ENCODE measurements at regions not wholly inside any gene's neighbourhood (a gene's known extent, or its start where the extent isn't known, plus 50 kb on each side); places are given as distances from the start of the nearest gene placed in this dataset.

GRCh38 chr10:1992930-1993329 is 255.6 kb upstream of the ADARB2 start:
- Histone ChIP-seq H3K4me3 (no peak overlapping the region), H3K4me1 (no peaks in the 10 kb centered on the region), H3K27me3 (no peaks in the 10 kb centered on the region), H3K36me3 (no peaks in the 10 kb centered on the region), H3K27ac (no peak overlapping the region), H3K9me3 (no peaks in the 10 kb centered on the region)
- DNase-seq: no peak
- no peak for TF ChIP-seq CTCF (IDR thresholded peaks at IDR 0.05)
- TF ChIP-seq POLR2A (IDR thresholded peaks at IDR 0.05): no peak

GRCh38 chr10:1989090-1989489 is 251.8 kb upstream of the ADARB2 start:
- no peak for DNase-seq
- Histone ChIP-seq H3K27me3 (no peaks in the 10 kb centered on the region), H3K4me3 (no peak overlapping the region), H3K4me1 (no peaks in the 10 kb centered on the region), H3K27ac (no peak overlapping the region), H3K36me3 (no peaks in the 10 kb centered on the region), H3K9me3 (no peaks in the 10 kb centered on the region)
- TF ChIP-seq POLR2A (IDR thresholded peaks at IDR 0.05) (no peak), CTCF (IDR thresholded peaks at IDR 0.05) (no peak)

- Histone ChIP-seq H3K27me3 (no peaks in the 10 kb centered on the region), H3K9me3 (no peaks in the 10 kb centered on the region), H3K4me3 (no peak overlapping the region), H3K36me3 (no peaks in the 10 kb centered on the region), H3K27ac (no peak overlapping the region), H3K4me1 (no peaks in the 10 kb centered on the region)
- no peak for DNase-seq
- TF ChIP-seq POLR2A (IDR thresholded peaks at IDR 0.05) (no peak), CTCF (IDR thresholded peaks at IDR 0.05) (no peak)
Measured at GRCh38 chr10:1981976-1982375, 244.7 kb upstream of the ADARB2 start.

- no peak for TF ChIP-seq POLR2A (IDR thresholded peaks at IDR 0.05)
- TF ChIP-seq CTCF (IDR thresholded peaks at IDR 0.05): no peak
- no peaks in the 10 kb centered on the region for H3K36me3 ChIP-seq
- no peaks in the 10 kb centered on the region for H3K27me3 ChIP-seq
- H3K4me1 ChIP-seq: no peaks in the 10 kb centered on the region
- no peak for DNase-seq
- no peaks in the 10 kb centered on the region for H3K9me3 ChIP-seq
- H3K27ac ChIP-seq: no peak overlapping the region
- no peak overlapping the region for H3K4me3 ChIP-seq
Measured at GRCh38 chr10:1980459-1980858, 243.1 kb upstream of the ADARB2 start.

- Histone ChIP-seq H3K4me1 (no peaks in the 10 kb centered on the region), H3K4me3 (no peak overlapping the region), H3K27me3 (no peaks in the 10 kb centered on the region), H3K36me3 (no peaks in the 10 kb centered on the region), H3K9me3 (no peaks in the 10 kb centered on the region), H3K27ac (no peak overlapping the region)
- TF ChIP-seq POLR2A (IDR thresholded peaks at IDR 0.05): no peak
- TF ChIP-seq CTCF (IDR thresholded peaks at IDR 0.05): no peak
- DNase-seq: no peak
Measured at GRCh38 chr10:1978584-1978983, 241.3 kb upstream of the ADARB2 start.

- H3K4me3 ChIP-seq: no peak overlapping the region
- no peak for TF ChIP-seq CTCF (IDR thresholded peaks at IDR 0.05)
- no peaks in the 10 kb centered on the region for H3K36me3 ChIP-seq
- H3K9me3 ChIP-seq: no peaks in the 10 kb centered on the region
- no peaks in the 10 kb centered on the region for H3K4me1 ChIP-seq
- no peak overlapping the region for H3K27ac ChIP-seq
- no peak for DNase-seq
- H3K27me3 ChIP-seq: no peaks in the 10 kb centered on the region
Measured at GRCh38 chr10:1977461-1977860, 240.1 kb upstream of the ADARB2 start.
